Uterus (tissue), 3 donors: ENCODE measurements at regions not wholly inside any gene's neighbourhood (a gene's known extent, or its start where the extent isn't known, plus 50 kb on each side); places are given as distances from the start of the nearest gene placed in this dataset.
A peak's percentile ranks its signal among the peaks of the same experiment; 100 is the strongest.
"Not testable (repeated sequence)": the region's sequence is repeated elsewhere in the genome, so short reads cannot be mapped to it uniquely, and the experiment has no call there.

Experiments used
- DNase-seq, 2 donors: peaks; one replicate each; pipeline ENCODE4 v3.0.0-alpha.2; 2019 to 2020
- H3K27ac ChIP-seq, 2 donors: fragments of 200-600 bp; sonication (generic); 1 replicate in 1 of 2; 2 replicates in 1 of 2; pipeline ENCODE4 v1.5.1; 2016 to 2018
- H3K27me3 ChIP-seq, 2 donors: fragments of 200-600 bp; sonication (generic); one replicate each; pipeline ENCODE4 v1.5.1; 2018 to 2019; ENCODE audit warnings: control low read depth in 1 of 2
- H3K36me3 ChIP-seq, 2 donors: fragments of 200-600 bp; sonication (generic); one replicate each; pipeline ENCODE4 v1.5.1; 2019; ENCODE audit warnings: control low read depth in 1 of 2
- H3K4me1 ChIP-seq, 2 donors: fragments of 200-600 bp; sonication (generic); one replicate each; pipeline ENCODE4 v1.5.1; 2018 to 2019; ENCODE audit warnings: control low read depth in 1 of 2
- H3K4me3 ChIP-seq, 2 donors: fragments of 200-600 bp; sonication (generic); 1 replicate in 1 of 2; 2 replicates in 1 of 2; pipeline ENCODE4 v1.5.1; 2018 to 2019; ENCODE audit warnings: mild to moderate bottlenecking in 1 of 2
- H3K9me3 ChIP-seq, 2 donors: fragments of 200-600 bp; sonication (generic); one replicate each; pipeline ENCODE4 v1.5.1; 2019; ENCODE audit warnings: control low read depth in 1 of 2
- POLR2A ChIP-seq, 2 donors: fragments of 450-650 bp; IDR thresholded peaks; one replicate each; pipeline ENCODE4 v1.6.1; 2016; ENCODE audit warnings: antibody characterized with exemption in 2 of 2, mild to moderate bottlenecking in 1 of 2, moderate library complexity in 1 of 2
- intact Hi-C: fragments of 100-400 bp; cut with DNase I; formaldehyde crosslinking; loops from one replicate; pipeline ENCODE4 v1.15.1; 2023; ENCODE audit warnings: low total_unique reads
- TF ChIP-seq, protein P1 (sequence below), 4 experiments: fragments of 200-600 bp in 2 of 4; fragments of 450-650 bp in 2 of 4; sonication (generic) in 2 of 4; IDR thresholded peaks; one replicate each; pipeline ENCODE4 v1.5.1; 2016 to 2019; ENCODE audit warnings: antibody characterized with exemption in 4 of 4, mild to moderate bottlenecking in 2 of 4, moderate library complexity in 1 of 4
- donor health status: DM: yes; HTN: yes; CAD: no.

DNA sequence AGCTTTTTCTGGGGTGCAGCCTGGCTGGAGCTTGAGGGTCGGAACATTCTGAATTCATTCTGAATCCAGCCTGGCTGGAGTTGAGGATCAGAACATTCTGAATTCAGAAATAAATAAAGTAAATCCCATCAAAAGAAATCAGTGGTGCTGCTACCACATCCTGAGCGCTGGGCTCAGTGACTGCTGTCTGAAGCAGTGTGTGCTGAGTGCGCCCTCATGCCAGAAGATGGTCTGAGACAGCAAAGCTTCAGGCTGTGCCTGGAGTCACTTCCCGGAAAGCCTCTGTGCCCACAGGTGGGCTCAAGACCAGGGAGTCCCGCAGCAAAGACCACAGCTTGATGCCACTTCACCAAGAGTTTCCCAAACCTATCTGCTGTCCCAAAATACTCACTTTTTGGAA, 187.9 kb downstream of the VAPA start:
- TF ChIP-seq, protein P1, sequence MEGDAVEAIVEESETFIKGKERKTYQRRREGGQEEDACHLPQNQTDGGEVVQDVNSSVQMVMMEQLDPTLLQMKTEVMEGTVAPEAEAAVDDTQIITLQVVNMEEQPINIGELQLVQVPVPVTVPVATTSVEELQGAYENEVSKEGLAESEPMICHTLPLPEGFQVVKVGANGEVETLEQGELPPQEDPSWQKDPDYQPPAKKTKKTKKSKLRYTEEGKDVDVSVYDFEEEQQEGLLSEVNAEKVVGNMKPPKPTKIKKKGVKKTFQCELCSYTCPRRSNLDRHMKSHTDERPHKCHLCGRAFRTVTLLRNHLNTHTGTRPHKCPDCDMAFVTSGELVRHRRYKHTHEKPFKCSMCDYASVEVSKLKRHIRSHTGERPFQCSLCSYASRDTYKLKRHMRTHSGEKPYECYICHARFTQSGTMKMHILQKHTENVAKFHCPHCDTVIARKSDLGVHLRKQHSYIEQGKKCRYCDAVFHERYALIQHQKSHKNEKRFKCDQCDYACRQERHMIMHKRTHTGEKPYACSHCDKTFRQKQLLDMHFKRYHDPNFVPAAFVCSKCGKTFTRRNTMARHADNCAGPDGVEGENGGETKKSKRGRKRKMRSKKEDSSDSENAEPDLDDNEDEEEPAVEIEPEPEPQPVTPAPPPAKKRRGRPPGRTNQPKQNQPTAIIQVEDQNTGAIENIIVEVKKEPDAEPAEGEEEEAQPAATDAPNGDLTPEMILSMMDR (IDR thresholded peaks at IDR 0.05): no peak
- no peak for TF ChIP-seq POLR2A (IDR thresholded peaks at IDR 0.05)
- H3K4me3 ChIP-seq: no peak overlapping the region
- no peaks in the 10 kb centered on the region for H3K9me3 ChIP-seq
- H3K4me1 ChIP-seq: no peaks in the 10 kb centered on the region
- intact Hi-C loops: no loop called here
- DNase-seq: no peak
- no peak overlapping the region for H3K27ac ChIP-seq
- H3K36me3 ChIP-seq: no peaks in the 10 kb centered on the region
- no peaks in the 10 kb centered on the region for H3K27me3 ChIP-seq

DNA sequence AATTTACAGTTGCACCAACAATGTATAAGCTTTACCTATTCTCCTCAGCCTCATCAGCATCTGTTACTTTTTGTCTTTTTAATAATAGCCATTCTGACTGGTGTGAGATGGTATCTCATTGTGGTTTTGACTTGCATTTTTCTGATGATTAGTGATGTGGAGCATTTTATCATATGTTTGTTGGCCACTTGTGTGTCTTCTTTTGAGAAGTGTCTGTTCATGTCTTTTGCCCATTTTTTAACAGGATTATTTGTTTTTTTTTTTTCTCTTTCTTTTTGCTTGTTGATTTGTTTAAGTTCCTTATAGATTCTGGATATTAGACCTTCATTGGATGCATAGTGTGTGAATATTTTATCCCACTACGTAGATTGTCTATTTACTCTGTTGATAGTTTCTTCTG, 191.3 kb downstream of the VAPA start:
- intact Hi-C loops, H3K36me3 ChIP-seq, H3K4me1 ChIP-seq, H3K9me3 ChIP-seq, H3K4me3 ChIP-seq, H3K27ac ChIP-seq, DNase-seq, H3K27me3 ChIP-seq: not testable (repeated sequence)

DNA sequence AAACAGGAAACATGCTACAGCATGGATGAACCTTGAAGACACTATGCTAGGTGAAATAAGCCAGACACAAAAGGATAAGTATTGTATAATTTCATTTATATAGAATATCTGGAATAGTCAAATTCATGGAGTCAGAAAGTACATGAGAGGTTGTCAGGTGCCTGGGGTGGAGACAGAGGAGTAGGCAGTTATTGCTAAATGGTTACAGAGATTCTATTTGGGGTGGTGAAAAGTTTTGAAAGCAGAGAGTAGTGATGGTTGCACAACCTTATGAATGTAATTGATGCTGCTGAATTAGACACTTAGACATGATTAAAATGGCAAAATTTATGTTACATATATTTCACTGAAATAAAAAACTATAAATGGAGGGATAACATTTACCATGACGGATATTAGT, 197.4 kb downstream of the VAPA start:
- intact Hi-C loops: no loop called here

DNA sequence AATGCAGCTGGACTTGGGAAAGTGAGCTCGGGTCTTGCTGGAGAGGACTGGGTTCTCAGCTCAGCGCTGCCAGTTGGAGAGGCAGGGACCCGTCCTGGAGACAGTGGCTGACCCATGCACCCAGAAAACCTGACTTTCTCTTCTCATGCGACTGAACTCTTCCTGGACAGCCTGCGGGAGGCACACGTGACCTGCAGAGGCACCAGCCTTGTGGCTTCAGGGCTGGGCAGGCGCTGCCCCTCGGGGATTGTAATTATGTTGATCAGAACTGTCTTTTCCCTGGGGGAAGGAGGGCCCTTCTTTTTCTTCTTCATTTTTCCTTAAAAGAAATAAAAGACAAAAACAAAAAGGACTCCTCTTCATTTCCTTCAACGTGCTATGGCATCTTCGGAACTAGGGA, 198.1 kb downstream of the VAPA start:
- TF ChIP-seq POLR2A (IDR thresholded peaks at IDR 0.05): no peak

More for the DNA sequence above, 197.4 kb downstream of the VAPA start:
- H3K4me1 ChIP-seq: no peaks in the 10 kb centered on the region
- DNase-seq: no peak
- H3K27ac ChIP-seq: no peak overlapping the region
- no peaks in the 10 kb centered on the region for H3K9me3 ChIP-seq
- no peak for TF ChIP-seq POLR2A (IDR thresholded peaks at IDR 0.05)
- TF ChIP-seq, protein P1 (IDR thresholded peaks at IDR 0.05): no peak
- no peaks in the 10 kb centered on the region for H3K27me3 ChIP-seq
- H3K4me3 ChIP-seq: no peak overlapping the region
- H3K36me3 ChIP-seq: no peaks in the 10 kb centered on the region

DNA sequence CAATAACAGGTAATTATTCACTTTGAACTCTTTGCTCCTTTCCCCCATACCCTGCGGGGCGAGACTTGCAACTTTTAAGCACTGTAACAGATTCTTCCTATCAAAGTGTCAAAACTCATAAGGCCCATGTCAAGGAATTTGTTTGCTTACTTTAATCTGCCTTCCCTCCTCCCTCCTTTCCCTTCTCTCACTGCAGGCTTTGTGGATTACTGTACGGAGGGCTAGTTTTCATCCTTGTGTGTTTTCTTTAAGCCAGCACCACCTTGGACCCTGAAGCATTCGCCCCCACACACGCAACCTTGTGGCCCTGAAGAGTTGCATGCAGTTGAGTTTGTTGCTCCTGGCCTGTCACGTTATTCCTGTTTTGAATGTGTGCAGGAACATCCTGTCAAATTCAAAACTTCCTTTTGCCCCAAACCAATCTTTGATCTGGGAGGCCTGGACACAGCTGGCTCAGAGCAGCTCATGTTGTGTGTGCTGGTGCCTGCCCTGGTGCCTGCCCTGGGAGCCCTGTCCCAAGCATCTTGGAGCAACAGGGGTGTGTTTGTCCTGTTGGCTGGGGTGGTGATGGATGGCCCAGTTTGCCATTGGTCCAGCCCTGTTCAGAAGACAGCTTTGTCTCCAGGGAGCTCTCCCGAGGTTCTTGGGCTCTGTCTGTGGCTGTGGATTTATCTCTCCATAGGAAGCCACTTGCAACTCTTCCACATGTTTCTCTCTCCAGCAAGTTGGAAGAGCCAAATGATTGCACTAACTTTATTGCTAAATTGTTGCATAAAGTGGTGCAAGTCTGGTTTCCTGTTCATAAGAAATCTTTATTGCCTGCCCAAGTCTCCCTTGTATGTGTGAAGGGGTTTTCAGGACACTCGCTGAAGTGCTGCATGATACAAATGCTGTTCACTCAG, 199.6 kb downstream of the VAPA start:
- TF ChIP-seq POLR2A (IDR thresholded peaks at IDR 0.05): no peak
- TF ChIP-seq, protein P1 (IDR thresholded peaks at IDR 0.05): no peak
- intact Hi-C loops: no loop called here
- Histone ChIP-seq H3K9me3 (no peaks in the 10 kb centered on the region), H3K4me1 (no peaks in the 10 kb centered on the region), H3K4me3 (no peak overlapping the region), H3K27me3 (no peaks in the 10 kb centered on the region), H3K27ac (peak overlapping the region in 1 of 2 donors; percentile 19), H3K36me3 (no peaks in the 10 kb centered on the region)
- DNase-seq: peak in 1 of 2 donors; percentile 34

More for the DNA sequence above, 198.1 kb downstream of the VAPA start:
- H3K9me3 ChIP-seq: no peaks in the 10 kb centered on the region
- no peak overlapping the region for H3K27ac ChIP-seq
- intact Hi-C loops: no loop called here
- no peak for DNase-seq
- H3K4me1 ChIP-seq: no peaks in the 10 kb centered on the region
- H3K27me3 ChIP-seq: no peaks in the 10 kb centered on the region
- no peaks in the 10 kb centered on the region for H3K36me3 ChIP-seq
- H3K4me3 ChIP-seq: no peak overlapping the region

DNA sequence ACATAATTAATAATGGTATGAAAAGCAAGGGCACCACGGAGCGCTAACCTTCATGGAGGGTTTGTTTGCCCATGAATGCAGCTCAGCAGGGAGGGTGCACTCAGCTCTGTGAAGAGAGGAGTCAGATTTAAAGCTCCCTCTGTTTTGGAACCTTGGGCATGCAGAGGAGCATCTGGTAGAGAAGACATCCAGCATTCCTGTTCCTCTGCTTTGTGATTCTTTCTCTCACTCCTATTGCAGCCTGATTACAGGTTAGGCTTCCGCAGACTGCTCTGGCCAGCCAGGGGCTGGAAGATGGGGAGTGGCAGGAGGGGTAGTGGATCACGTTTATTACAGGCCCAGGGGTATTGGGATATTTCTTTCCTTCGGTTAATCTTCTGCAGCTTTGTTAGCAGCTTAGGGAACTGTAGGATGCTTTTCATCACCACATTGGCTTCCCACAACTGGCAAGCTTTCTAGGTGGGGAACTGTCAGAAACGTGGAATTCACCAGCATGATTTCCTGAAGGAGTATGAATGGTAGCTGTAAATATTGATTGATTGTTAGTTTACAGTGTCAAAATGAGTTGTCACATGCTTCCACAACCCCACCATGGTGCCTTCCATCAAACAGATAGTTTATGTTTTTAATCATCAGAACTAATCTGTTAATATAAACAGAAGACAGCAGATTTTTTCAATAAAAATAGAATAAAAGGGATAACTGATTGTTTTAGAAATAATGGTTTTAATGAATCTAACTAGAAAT, 201.1 kb downstream of the VAPA start:
- DNase-seq: no peak
- Histone ChIP-seq H3K27me3 (no peaks in the 10 kb centered on the region), H3K4me3 (no peak overlapping the region), H3K36me3 (no peaks in the 10 kb centered on the region), H3K27ac (no peak overlapping the region), H3K4me1 (no peaks in the 10 kb centered on the region), H3K9me3 (no peaks in the 10 kb centered on the region)
- intact Hi-C loops: no loop called here
- TF ChIP-seq POLR2A (IDR thresholded peaks at IDR 0.05): no peak
- TF ChIP-seq, protein P1 (IDR thresholded peaks at IDR 0.05): no peak
